AG04450 (cell line): ENCODE measurements at regions not wholly inside any gene's neighbourhood (a gene's known extent, or its start where the extent isn't known, plus 50 kb on each side); places are given as distances from the start of the nearest gene placed in this dataset.
"Not testable (repeated sequence)": the region's sequence is repeated elsewhere in the genome, so short reads cannot be mapped to it uniquely, and the experiment has no call there.

ENCODE experiments used
- CTCF ChIA-PET: fragments of 300-600, 350-600 bp; formaldehyde crosslinking; extraction: SDS; loops from one replicate; lab custom pipeline; 2022; ENCODE audit warnings: antibody characterized with exemption, inconsistent platforms; lab: Charles Lee
- POLR2A ChIA-PET: fragments of 350-600 bp; formaldehyde crosslinking; extraction: SDS; loops from one replicate; lab custom pipeline; 2021; ENCODE audit warnings: antibody characterized with exemption, inconsistent platforms; lab: Yijun Ruan, JAX
- DNase-seq: peaks from one replicate; pipeline ENCODE4 v3.0.0-alpha.2; 2011; ENCODE audit warnings: low read depth, low spot score
- H3K27ac ChIP-seq: one replicate; pipeline ENCODE4 v1.5.1; 2012; ENCODE audit warnings: low read depth, low read length, control low read depth
- H3K27me3 ChIP-seq: one replicate; pipeline ENCODE4 v1.6.0; 2012; ENCODE audit warnings: low read length; ENCODE audit not compliant: control insufficient read depth, insufficient read depth
- H3K4me3 ChIP-seq: 2 replicates; pipeline ENCODE4 v1.5.1; 2011; ENCODE audit warnings: mild to moderate bottlenecking, low read depth, low read length, control low read depth
- H3K9me3 ChIP-seq: 2 replicates; pipeline ENCODE4 v1.5.1; 2012; ENCODE audit warnings: low read length; ENCODE audit not compliant: control insufficient read depth, insufficient read depth
- TF ChIP-seq, protein P1 (sequence below): IDR thresholded peaks from 2 replicates; pipeline ENCODE4 v1.5.1; 2011; ENCODE audit warnings: low read depth, low read length, control low read depth, inconsistent platforms

DNA sequence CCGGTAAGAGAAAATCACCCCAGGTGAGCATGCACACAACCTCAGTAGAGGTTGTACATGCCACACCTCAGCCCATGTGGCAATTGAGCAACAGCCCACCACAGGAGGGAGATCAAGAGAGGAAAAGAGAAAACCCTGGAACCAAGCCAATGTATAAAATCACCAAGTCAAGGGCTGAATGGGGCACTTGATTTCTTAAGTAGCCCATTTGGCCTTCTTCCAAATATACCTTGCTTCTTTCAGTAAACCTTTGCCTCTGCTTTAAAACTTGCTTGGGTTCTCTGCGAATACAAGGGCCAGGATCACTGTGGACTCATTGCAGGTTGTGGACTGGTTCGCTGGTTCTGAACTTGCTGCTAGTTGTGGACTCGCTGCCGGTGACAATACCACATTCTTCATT, 1814.0 kb downstream of the PLA2G4A start:
- POLR2A ChIA-PET = no interaction called here
- no peak for DNase-seq
- H3K27me3 ChIP-seq = no peaks in the 10 kb centered on the region
- CTCF ChIA-PET = no interaction called here
- H3K4me3 ChIP-seq = no peak overlapping the region
- no peaks in the 10 kb centered on the region for H3K9me3 ChIP-seq
- TF ChIP-seq, protein P1, sequence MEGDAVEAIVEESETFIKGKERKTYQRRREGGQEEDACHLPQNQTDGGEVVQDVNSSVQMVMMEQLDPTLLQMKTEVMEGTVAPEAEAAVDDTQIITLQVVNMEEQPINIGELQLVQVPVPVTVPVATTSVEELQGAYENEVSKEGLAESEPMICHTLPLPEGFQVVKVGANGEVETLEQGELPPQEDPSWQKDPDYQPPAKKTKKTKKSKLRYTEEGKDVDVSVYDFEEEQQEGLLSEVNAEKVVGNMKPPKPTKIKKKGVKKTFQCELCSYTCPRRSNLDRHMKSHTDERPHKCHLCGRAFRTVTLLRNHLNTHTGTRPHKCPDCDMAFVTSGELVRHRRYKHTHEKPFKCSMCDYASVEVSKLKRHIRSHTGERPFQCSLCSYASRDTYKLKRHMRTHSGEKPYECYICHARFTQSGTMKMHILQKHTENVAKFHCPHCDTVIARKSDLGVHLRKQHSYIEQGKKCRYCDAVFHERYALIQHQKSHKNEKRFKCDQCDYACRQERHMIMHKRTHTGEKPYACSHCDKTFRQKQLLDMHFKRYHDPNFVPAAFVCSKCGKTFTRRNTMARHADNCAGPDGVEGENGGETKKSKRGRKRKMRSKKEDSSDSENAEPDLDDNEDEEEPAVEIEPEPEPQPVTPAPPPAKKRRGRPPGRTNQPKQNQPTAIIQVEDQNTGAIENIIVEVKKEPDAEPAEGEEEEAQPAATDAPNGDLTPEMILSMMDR = no peak
- H3K27ac ChIP-seq = no peak overlapping the region

DNA sequence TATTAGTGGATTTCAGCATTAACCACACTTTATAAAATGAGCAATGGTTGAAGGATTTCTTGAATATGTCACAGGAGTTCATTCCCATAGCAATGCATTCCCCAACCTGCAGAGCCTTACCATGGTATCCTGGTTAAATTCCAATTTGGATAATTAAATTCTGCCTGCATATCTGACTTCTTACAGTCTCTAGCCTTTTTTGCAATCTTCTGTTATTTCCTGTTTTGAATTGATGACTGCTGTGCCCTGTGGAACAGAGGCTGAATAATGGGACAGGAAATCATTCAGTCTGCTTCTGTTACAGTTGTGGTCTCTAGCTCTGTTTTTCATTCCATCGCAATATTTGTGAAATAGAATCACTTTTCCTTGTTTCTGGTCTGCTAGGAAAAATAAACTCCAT, 1823.9 kb downstream of the PLA2G4A start:
- Histone ChIP-seq H3K27ac (no peak overlapping the region), H3K27me3 (no peaks in the 10 kb centered on the region), H3K9me3 (no peaks in the 10 kb centered on the region), H3K4me3 (no peak overlapping the region)
- CTCF ChIA-PET = interaction anchor here (0.7 kb wide), 1 partner anchor 130 kb away, joined by 3 read pairs; no protein-coding TSS in a partner anchor
- peak; percentile 8 for DNase-seq
- TF ChIP-seq, protein P1 = no peak
- POLR2A ChIA-PET = no interaction called here

DNA sequence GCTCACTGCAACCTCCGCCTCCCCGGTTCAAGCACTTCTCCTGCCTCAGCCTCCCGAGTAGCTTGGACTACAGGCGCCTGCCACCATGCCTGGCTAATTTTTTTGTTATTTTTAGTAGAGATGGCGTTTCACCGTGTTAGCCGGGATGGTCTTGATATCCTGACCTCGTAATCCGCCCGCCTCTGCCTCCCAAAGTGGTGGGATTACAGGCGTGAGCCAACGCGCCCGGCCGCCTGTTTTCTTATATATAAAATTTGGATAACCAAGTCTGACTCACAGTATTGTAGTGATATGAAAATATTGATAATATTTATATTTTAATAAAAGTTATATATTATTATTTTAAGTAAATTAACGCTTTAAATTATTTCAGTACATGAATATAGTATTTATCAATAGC, 1821.7 kb downstream of the BRINP3 start:
- POLR2A ChIA-PET, H3K9me3 ChIP-seq, DNase-seq, H3K4me3 ChIP-seq, H3K27me3 ChIP-seq, CTCF ChIA-PET, H3K27ac ChIP-seq: not testable (repeated sequence)

DNA sequence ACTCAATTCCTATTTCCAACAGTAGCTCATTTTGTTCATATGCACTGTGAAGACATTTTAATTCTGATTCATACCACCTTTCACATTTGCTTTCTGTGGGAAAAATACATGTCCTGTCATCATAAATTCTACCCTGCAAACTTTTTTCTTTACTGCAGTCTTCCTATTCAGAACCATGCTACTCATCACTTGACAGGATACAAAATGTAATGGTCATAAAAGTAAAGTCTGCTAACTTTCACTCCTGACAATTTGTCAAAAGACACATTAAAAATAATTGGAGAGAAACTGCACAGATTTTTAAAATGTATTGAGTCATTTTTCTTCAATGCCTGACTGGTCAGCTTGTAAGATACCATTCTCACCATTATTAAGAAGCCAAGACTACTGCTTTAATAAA, 1817.1 kb downstream of the BRINP3 start:
- Histone ChIP-seq H3K9me3 (no peaks in the 10 kb centered on the region), H3K4me3 (no peak overlapping the region), H3K27ac (no peak overlapping the region), H3K27me3 (no peaks in the 10 kb centered on the region)
- TF ChIP-seq, protein P1 = no peak
- ChIA-PET POLR2A (no interaction called here), CTCF (no interaction called here)
- DNase-seq = no peak

DNA sequence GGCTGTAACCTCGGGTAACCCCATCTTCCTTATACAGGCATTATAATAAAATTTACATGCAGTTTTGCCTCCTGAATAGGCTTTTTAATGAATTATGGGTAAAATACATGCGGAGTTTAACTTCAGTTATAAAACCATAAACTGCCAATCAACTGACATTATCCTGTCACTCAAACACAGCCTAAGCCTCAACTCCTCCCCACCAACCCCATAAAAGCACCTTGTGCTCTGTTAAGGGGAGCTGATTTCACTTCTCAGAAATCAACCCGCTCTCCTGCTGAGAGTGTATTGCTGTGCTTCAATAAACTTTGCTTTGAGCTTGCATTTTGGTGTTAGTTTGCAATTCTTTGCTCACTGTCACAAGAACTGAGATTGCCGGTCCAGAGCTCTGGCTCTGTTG, 1812.2 kb downstream of the BRINP3 start:
- TF ChIP-seq, protein P1 = no peak
- Histone ChIP-seq H3K9me3 (no peaks in the 10 kb centered on the region), H3K27me3 (no peaks in the 10 kb centered on the region), H3K4me3 (no peak overlapping the region), H3K27ac (no peak overlapping the region)
- DNase-seq = no peak
- ChIA-PET POLR2A (no interaction called here), CTCF (no interaction called here)

DNA sequence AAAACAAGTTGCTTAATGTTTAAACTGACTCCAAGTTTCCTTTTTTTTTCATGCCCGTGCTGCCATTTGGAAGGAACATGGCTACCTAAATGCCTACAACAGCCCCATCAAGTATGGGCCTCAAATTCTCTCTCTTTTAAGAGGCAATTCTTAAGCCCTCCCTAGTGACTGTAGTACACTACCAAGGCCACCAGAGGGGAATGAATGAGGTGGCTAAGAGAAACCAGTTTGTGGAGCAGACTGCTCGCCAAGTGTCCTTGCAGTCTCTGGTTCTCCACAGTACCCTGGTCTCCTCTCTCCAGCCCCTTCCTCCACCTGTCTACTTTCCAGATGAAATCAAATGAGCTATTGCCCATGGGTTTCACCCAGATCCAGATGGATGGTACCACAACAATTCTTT, 1809.6 kb downstream of the BRINP3 start:
- Histone ChIP-seq H3K4me3 (no peak overlapping the region), H3K27me3 (no peaks in the 10 kb centered on the region), H3K9me3 (no peaks in the 10 kb centered on the region), H3K27ac (no peak overlapping the region)
- CTCF ChIA-PET = no interaction called here
- POLR2A ChIA-PET = no interaction called here
- no peak for DNase-seq
- TF ChIP-seq, protein P1 = 0 out of 2 replicates have a peak, but pooled peaks have one; percentile 11
